IMR-90 (cell line): ENCODE measurements at regions not wholly inside any gene's neighbourhood (a gene's known extent, or its start where the extent isn't known, plus 50 kb on each side); places are given as distances from the start of the nearest gene placed in this dataset.

Experiments
- ATAC-seq: fragments of 200-7000 bp; cut with Tn5 transposase; 2 replicates; pipeline ENCODE4 v1.9.1; 2020; ENCODE audit warnings: low read depth, mild to moderate bottlenecking, moderate library complexity
- BruUV-seq: library from RNA; stranded (reverse); fragments of 400-500 nt; replicated peaks from 2 replicates; lab custom pipeline; 2021; lab: Mats Ljungman, UMichigan
- CTCF ChIA-PET: fragments of 300-600 bp; formaldehyde crosslinking; extraction: SDS; loops from one replicate; lab custom pipeline; 2021; ENCODE audit warnings: antibody characterized with exemption; lab: Yijun Ruan, JAX
- POLR2A ChIA-PET: fragments of 300-600 bp; sonication (Branson Sonifier 250); formaldehyde crosslinking; loops from one replicate; lab custom pipeline; 2022; ENCODE audit warnings: antibody characterized with exemption; ENCODE audit not compliant: unreplicated experiment; lab: Charles Lee
- DNase-seq: peaks from one replicate; pipeline ENCODE4 v3.0.0; 2013
- H2AFZ ChIP-seq: replicated peaks from 2 replicates; pipeline ENCODE3; 2013; ENCODE audit warnings: low read length, mild to moderate bottlenecking; ENCODE audit not compliant: poor library complexity
- H2AK5ac ChIP-seq: 2 replicates; pipeline ENCODE4 v1.6.1; 2013; ENCODE audit warnings: low read depth, low read length, inconsistent platforms
- H2AK9ac ChIP-seq: replicated peaks from 2 replicates; pipeline ENCODE3; 2013; ENCODE audit warnings: mild to moderate bottlenecking, low read depth, low read length, moderate library complexity; ENCODE audit not compliant: poor library complexity
- H2BK120ac ChIP-seq: 2 replicates; pipeline ENCODE4 v1.6.1; 2013; ENCODE audit warnings: low read depth, low read length, inconsistent platforms
- H2BK15ac ChIP-seq: 3 replicates; pipeline ENCODE4 v1.6.1; 2013; ENCODE audit warnings: low read depth, low read length, inconsistent platforms
- H2BK20ac ChIP-seq: 2 replicates; pipeline ENCODE4 v1.6.1; 2013; ENCODE audit warnings: low read depth, mild to moderate bottlenecking, inconsistent platforms, low read length, moderate library complexity
- H2BK5ac ChIP-seq: 2 replicates; pipeline ENCODE4 v1.6.1; 2013; ENCODE audit warnings: mild to moderate bottlenecking, low read depth, low read length, inconsistent platforms; ENCODE audit not compliant: poor library complexity, severe bottlenecking
- H3K14ac ChIP-seq: replicated peaks from 2 replicates; pipeline ENCODE4 v1.6.1; 2013; ENCODE audit warnings: low read depth, low read length, inconsistent platforms
- H3K18ac ChIP-seq: 2 replicates; pipeline ENCODE4 v1.6.1; 2013; ENCODE audit warnings: low read depth, low read length, control low read depth
- H3K23ac ChIP-seq: 2 replicates; pipeline ENCODE4 v1.6.1; 2013; ENCODE audit warnings: low read depth, low read length, inconsistent platforms
- H3K27ac ChIP-seq: 2 replicates; pipeline ENCODE4 v1.5.1; 2013; ENCODE audit warnings: mild to moderate bottlenecking, control low read depth, low read length; ENCODE audit not compliant: insufficient read depth
- H3K27me3 ChIP-seq: 2 replicates; pipeline ENCODE4 v1.6.1; 2013; ENCODE audit warnings: low read length; ENCODE audit not compliant: control insufficient read depth, insufficient read depth
- H3K36me3 ChIP-seq: 2 replicates; pipeline ENCODE4 v1.6.1; 2013; ENCODE audit warnings: low read length, mixed read lengths; ENCODE audit not compliant: control insufficient read depth, insufficient read depth
- H3K4ac ChIP-seq: 2 replicates; pipeline ENCODE4 v1.6.1; 2013; ENCODE audit warnings: low read depth, low read length, inconsistent platforms
- H3K4me1 ChIP-seq: 2 replicates; pipeline ENCODE4 v1.6.1; 2013; ENCODE audit warnings: low read length, mixed read lengths; ENCODE audit not compliant: control insufficient read depth, insufficient read depth
- H3K4me2 ChIP-seq: 2 replicates; pipeline ENCODE4 v1.6.1; 2013; ENCODE audit warnings: low read depth, mild to moderate bottlenecking, control low read depth, low read length, moderate library complexity
- H3K4me3 ChIP-seq: 2 replicates; pipeline ENCODE4 v1.5.1; 2013; ENCODE audit warnings: low read depth, mild to moderate bottlenecking, control low read depth, low read length, moderate library complexity; ENCODE audit not compliant: insufficient read depth
- H3K56ac ChIP-seq: 2 replicates; pipeline ENCODE4 v1.6.1; 2013; ENCODE audit warnings: low read length, inconsistent platforms; ENCODE audit not compliant: insufficient read depth; ENCODE audit errors: extremely low read depth
- H3K79me1 ChIP-seq, 2 experiments: 2 replicates each; pipeline ENCODE4 v1.6.1; 2013; ENCODE audit warnings: low read length in 2 of 2, inconsistent platforms in 1 of 2, low read depth in 1 of 2
- H3K9ac ChIP-seq: 2 replicates; pipeline ENCODE4 v1.6.1; 2013; ENCODE audit warnings: low read depth, low read length, control low read depth
- H3K9me1 ChIP-seq: 2 replicates; pipeline ENCODE4 v1.6.1; 2013; ENCODE audit warnings: low read length, inconsistent platforms; ENCODE audit not compliant: insufficient read depth
- H3K9me3 ChIP-seq: 2 replicates; pipeline ENCODE4 v1.6.1; 2013; ENCODE audit warnings: low read length; ENCODE audit not compliant: control insufficient read depth, insufficient read depth
- H4K20me1 ChIP-seq: 2 replicates; pipeline ENCODE4 v1.6.1; 2013; ENCODE audit warnings: low read length, inconsistent platforms; ENCODE audit not compliant: insufficient read depth
- H4K5ac ChIP-seq: 2 replicates; pipeline ENCODE4 v1.6.1; 2013; ENCODE audit warnings: mild to moderate bottlenecking, low read depth, low read length, control low read depth
- H4K8ac ChIP-seq, 2 experiments: 2 replicates each; pipeline ENCODE4 v1.6.1; 2013; ENCODE audit warnings: low read depth in 2 of 2, low read length in 2 of 2, control low read depth in 1 of 2, inconsistent platforms in 1 of 2
- H4K91ac ChIP-seq: 2 replicates; pipeline ENCODE4 v1.6.1; 2013; ENCODE audit warnings: low read depth, low read length, inconsistent platforms; ENCODE audit not compliant: insufficient read depth
- BHLHE40 ChIP-seq: fragments of 150-350 bp; IDR thresholded peaks from 2 replicates; pipeline ENCODE4 v1.6.1; 2016; ENCODE audit warnings: mild to moderate bottlenecking, low read depth, low read length
- CHD1 ChIP-seq: IDR thresholded peaks from 2 replicates; pipeline ENCODE4 v1.6.1; 2012; ENCODE audit warnings: low read depth, low read length, improper control_type of control experiment
- FOS ChIP-seq: fragments of 150-350 bp; IDR thresholded peaks from 2 replicates; pipeline ENCODE4 v1.6.1; 2016; ENCODE audit warnings: low read depth, low read length
- MAFK ChIP-seq: IDR thresholded peaks from 2 replicates; pipeline ENCODE4 v1.6.1; 2012; ENCODE audit warnings: low read depth, low read length, improper control_type of control experiment
- RCOR1 ChIP-seq: IDR thresholded peaks from 2 replicates; pipeline ENCODE4 v1.6.1; 2012; ENCODE audit warnings: mild to moderate bottlenecking, low read length, improper control_type of control experiment; ENCODE audit not compliant: insufficient replicate concordance
- RFX5 ChIP-seq: IDR thresholded peaks from 2 replicates; pipeline ENCODE4 v1.8.0; 2012; ENCODE audit warnings: low read depth, mild to moderate bottlenecking, low read length, moderate library complexity
- SMC3 ChIP-seq: fragments of 150-350 bp; IDR thresholded peaks from 2 replicates; pipeline ENCODE4 v1.6.1; 2016; ENCODE audit warnings: low read depth, mild to moderate bottlenecking, antibody characterized with exemption, low read length, moderate library complexity
- WGBS, 2 experiments: methylation state at CpG; one replicate each; pipeline versions ENCODE4 v1.1.5 to v1.1.7; 2013; ENCODE audit warnings: missing lambda C conversion rate in 2 of 2; ENCODE audit not compliant: insufficient read length in 1 of 2; ENCODE audit errors: extremely low coverage in 2 of 2; 5-methylcytosine and 5-hydroxymethylcytosine counted together
- dilution Hi-C: fragments of 300-500 bp; cut with HindIII; formaldehyde crosslinking; loops from one replicate; pipeline ENCODE4 v1.14.3; 2018; ENCODE audit warnings: low sequenced_read_pairs; ENCODE audit not compliant: unreplicated experiment
- in situ Hi-C: fragments of 300-500 bp; cut with MboI; formaldehyde crosslinking; loops from 3 replicates; pipeline ENCODE4 v1.14.3; 2019; ENCODE audit warnings: low sequenced_read_pairs, inconsistent platforms, mixed read lengths
- intact Hi-C: fragments of 100-400 bp; cut with micrococcal nuclease; formaldehyde crosslinking; loops from 2 replicates; pipeline ENCODE4 v1.10.0; 2022

GRCh38 chr12:126358806-126359205 is 1293.6 kb downstream of the AACS start:
- Histone ChIP-seq H3K79me1 (no peaks in the 10 kb centered on the region), H3K4me1 (no peaks in the 10 kb centered on the region), H3K4ac (no peak overlapping the region), H2AK5ac (no peak overlapping the region), H4K91ac (no peak overlapping the region), H2BK20ac (no peak overlapping the region), H3K9ac (no peak overlapping the region), H2BK5ac (no peak overlapping the region), H3K18ac (no peak overlapping the region), H4K20me1 (no peaks in the 10 kb centered on the region), H3K23ac (no peak overlapping the region), H2AK9ac (no peak overlapping the region), H4K5ac (no peak overlapping the region), H2BK120ac (no peak overlapping the region), H3K4me3 (no peak overlapping the region), H3K27me3 (no peaks in the 10 kb centered on the region), H3K9me3 (peaks cover 14% of the 10 kb centered on the region), H2BK15ac (no peak overlapping the region), H2AFZ (no peak overlapping the region), H3K56ac (no peak overlapping the region), H3K14ac (no peak overlapping the region), H4K8ac (no peak overlapping the region), H3K36me3 (no peaks in the 10 kb centered on the region), H3K27ac (no peak overlapping the region), H3K9me1 (no peaks in the 10 kb centered on the region), H3K4me2 (no peak overlapping the region)
- dilution Hi-C loops (no loop called here), in situ Hi-C loops (no loop called here), intact Hi-C loops (no loop called here)
- ChIA-PET CTCF (no interaction called here), POLR2A (no interaction called here)
- ATAC-seq (no peak), DNase-seq (no peak)
- TF ChIP-seq MAFK = no peak
- no peak for TF ChIP-seq RFX5
- no peak for TF ChIP-seq SMC3
- no peak for TF ChIP-seq RCOR1
- TF ChIP-seq FOS = no peak
- no peak for TF ChIP-seq BHLHE40
- no peak for TF ChIP-seq CHD1
- WGBS, 2 experiments = 60% methylated on average over 1 of the region's 5 CpGs; no CpG with 5 or more reads in 1 of the 2 experiments
- no TSS peak for BruUV-seq
